Esophagus (tissue), 2 donors: ENCODE measurements at regions not wholly inside any gene's neighbourhood (a gene's known extent, or its start where the extent isn't known, plus 50 kb on each side); places are given as distances from the start of the nearest gene placed in this dataset.
"Not testable (repeated sequence)": the region's sequence is repeated elsewhere in the genome, so short reads cannot be mapped to it uniquely, and the experiment has no call there.

Experiments used
- H3K27ac ChIP-seq, 2 donors: one replicate each; pipeline ENCODE4 v1.5.1; 2013; ENCODE audit warnings: low read depth in 2 of 2, mild to moderate bottlenecking in 2 of 2, inconsistent platforms in 1 of 2, low read length in 1 of 2, moderate library complexity in 1 of 2
- H3K27me3 ChIP-seq, 2 donors: one replicate each; pipeline ENCODE4 v1.6.1; 2013; ENCODE audit warnings: low read length in 2 of 2, control low read depth in 1 of 2, mild to moderate bottlenecking in 1 of 2; ENCODE audit not compliant: insufficient read depth in 2 of 2, control insufficient read depth in 1 of 2
- H3K36me3 ChIP-seq, 2 donors: one replicate each; pipeline ENCODE4 v1.6.1; 2013; ENCODE audit warnings: low read length in 1 of 2; ENCODE audit not compliant: control insufficient read depth in 2 of 2, insufficient read depth in 2 of 2
- H3K4me1 ChIP-seq, 2 donors: one replicate each; pipeline ENCODE4 v1.6.1; 2013; ENCODE audit warnings: low read length in 1 of 2; ENCODE audit not compliant: control insufficient read depth in 2 of 2, insufficient read depth in 2 of 2
- H3K4me3 ChIP-seq, 2 donors: one replicate each; pipeline ENCODE4 v1.5.1; 2013; ENCODE audit warnings: low read length in 2 of 2, mild to moderate bottlenecking in 2 of 2, low read depth in 1 of 2, moderate library complexity in 1 of 2
- H3K9me3 ChIP-seq, 2 donors: one replicate each; pipeline ENCODE4 v1.6.1; 2013; ENCODE audit warnings: mild to moderate bottlenecking in 2 of 2, low read depth in 1 of 2, low read length in 1 of 2, moderate library complexity in 1 of 2; ENCODE audit not compliant: control insufficient read depth in 2 of 2, insufficient read depth in 1 of 2
- WGBS, 2 donors: extraction: QIAGEN DNeasy Blood & Tissue Kit; methylation state at CpG; one replicate each; pipeline ENCODE4 v1.1.7; 2013; 5-methylcytosine and 5-hydroxymethylcytosine counted together
- donor health status: healthy with polysubstance abuse.
- donor health status: Bipolar disorder and iron deficiency.

DNA sequence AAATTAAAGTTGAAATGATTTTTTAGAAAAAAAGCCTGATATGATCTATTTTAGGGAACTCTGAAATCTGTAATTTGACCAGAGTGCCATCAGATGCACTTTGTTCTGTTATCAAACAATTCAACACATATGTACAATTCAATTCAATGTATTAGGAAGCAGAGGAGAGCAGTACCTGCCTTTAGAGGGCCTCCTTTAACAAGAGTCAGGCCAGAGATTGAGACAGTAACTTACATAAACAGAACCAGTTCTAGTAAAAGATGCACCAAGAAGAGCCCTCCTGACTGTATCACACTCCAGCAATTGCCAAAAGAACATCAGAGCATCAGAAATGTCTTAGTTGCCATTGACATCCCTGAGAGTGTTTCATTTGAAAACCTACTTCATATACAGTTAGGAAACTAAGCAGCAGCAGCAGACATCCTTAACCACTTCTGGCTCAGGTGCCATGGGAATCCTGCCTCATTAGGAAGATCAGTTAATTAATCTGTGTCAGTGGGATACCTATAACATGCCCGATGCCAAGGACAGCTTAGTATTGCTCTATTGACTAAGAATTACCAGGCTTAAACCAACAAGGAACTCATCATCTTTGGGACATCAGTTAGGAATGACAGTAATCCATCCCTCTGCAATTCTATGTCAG lies 1222.6 kb upstream of the LRRN3 start:
- Histone ChIP-seq H3K36me3 (no peaks in the 10 kb centered on the region), H3K9me3 (no peaks in the 10 kb centered on the region), H3K27me3 (no peaks in the 10 kb centered on the region), H3K27ac (no peak overlapping the region), H3K4me3 (no peak overlapping the region), H3K4me1 (no peaks in the 10 kb centered on the region)
- WGBS, 2 donors, result 46 to 52% methylated on average over 1 of the region's 1 CpG

- 41 to 47% methylated on average over 4 of the region's 4 CpGs for WGBS, 2 donors
- Histone ChIP-seq H3K4me1 (no peaks in the 10 kb centered on the region), H3K27ac (no peak overlapping the region), H3K9me3 (no peaks in the 10 kb centered on the region), H3K27me3 (no peaks in the 10 kb centered on the region), H3K4me3 (no peak overlapping the region), H3K36me3 (no peaks in the 10 kb centered on the region)
These were observed 1217.6 kb upstream of the LRRN3 start for GRCh38 chr7:109873296-109873695.

DNA sequence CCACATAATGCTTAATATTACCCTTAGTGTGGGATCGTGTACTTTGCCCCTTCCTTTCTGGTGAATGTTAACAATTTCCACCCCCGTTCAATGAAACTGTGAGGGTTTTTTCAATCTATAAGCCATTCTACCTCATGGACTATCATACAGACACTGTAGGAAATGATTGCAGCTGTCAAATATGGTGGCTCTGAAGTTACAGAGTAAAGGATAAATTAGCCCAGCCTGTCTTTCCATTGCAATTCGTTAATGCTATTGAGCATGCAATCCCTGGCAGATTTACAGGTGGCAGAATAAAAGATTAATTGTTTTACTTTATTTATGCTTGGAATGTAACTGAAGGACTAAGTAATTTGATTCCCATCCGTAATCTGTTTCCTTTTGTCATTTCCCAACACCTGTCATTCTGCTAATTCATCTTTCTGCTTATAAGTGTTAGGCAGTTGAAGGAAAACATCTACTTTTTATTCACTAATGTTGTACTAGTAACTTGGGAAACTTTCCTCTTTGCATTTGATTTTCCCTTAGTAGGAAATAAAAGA lies 1211.6 kb upstream of the LRRN3 start:
- WGBS, 2 donors, result 42 to 47% methylated on average over 4 of the region's 4 CpGs
- Histone ChIP-seq H3K4me1 (no peaks in the 10 kb centered on the region), H3K9me3 (no peaks in the 10 kb centered on the region), H3K27ac (no peak overlapping the region), H3K27me3 (no peaks in the 10 kb centered on the region), H3K36me3 (no peaks in the 10 kb centered on the region), H3K4me3 (no peak overlapping the region)

GRCh38 chr7:109890622-109891021 lies 1200.3 kb upstream of the LRRN3 start:
- Histone ChIP-seq H3K27me3 (no peaks in the 10 kb centered on the region), H3K4me3 (no peak overlapping the region), H3K4me1 (no peaks in the 10 kb centered on the region), H3K36me3 (no peaks in the 10 kb centered on the region), H3K27ac (no peak overlapping the region), H3K9me3 (no peaks in the 10 kb centered on the region)
- WGBS, 2 donors, result 46 to 50% methylated on average over 1 of the region's 1 CpG

DNA sequence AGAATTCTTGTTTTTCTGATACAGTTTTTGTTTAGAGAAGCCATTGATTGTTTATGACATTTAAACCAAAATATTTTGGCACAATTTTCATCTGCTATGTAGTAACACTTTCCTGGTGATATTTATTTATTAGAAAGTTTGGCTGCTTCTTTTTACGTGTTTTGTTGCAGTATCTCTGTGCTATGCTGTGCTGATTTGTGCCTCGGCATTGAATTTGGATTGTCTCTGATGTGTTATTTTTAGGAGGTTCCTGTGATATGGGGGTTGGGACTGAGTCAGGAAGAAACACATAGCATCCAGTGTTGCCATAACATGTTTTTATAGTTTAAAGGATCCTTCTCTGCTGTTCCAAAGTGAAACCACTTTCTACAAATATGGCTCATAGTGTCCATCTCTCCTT lies 1197.7 kb upstream of the LRRN3 start:
- Histone ChIP-seq H3K27me3 (no peaks in the 10 kb centered on the region), H3K4me1 (no peaks in the 10 kb centered on the region), H3K9me3 (no peaks in the 10 kb centered on the region), H3K4me3 (no peak overlapping the region), H3K27ac (no peak overlapping the region), H3K36me3 (no peaks in the 10 kb centered on the region)
- 58 to 63% methylated on average over 2 of the region's 2 CpGs for WGBS, 2 donors

GRCh38 chr7:109895536-109895935 lies 1195.4 kb upstream of the LRRN3 start:
- no peaks in the 10 kb centered on the region for H3K9me3 ChIP-seq
- H3K4me1 ChIP-seq, result no peaks in the 10 kb centered on the region
- 71 to 74% methylated on average over 3 of the region's 3 CpGs for WGBS, 2 donors
- no peak overlapping the region for H3K27ac ChIP-seq
- no peak overlapping the region for H3K4me3 ChIP-seq
- no peaks in the 10 kb centered on the region for H3K36me3 ChIP-seq
- H3K27me3 ChIP-seq, result no peaks in the 10 kb centered on the region

DNA sequence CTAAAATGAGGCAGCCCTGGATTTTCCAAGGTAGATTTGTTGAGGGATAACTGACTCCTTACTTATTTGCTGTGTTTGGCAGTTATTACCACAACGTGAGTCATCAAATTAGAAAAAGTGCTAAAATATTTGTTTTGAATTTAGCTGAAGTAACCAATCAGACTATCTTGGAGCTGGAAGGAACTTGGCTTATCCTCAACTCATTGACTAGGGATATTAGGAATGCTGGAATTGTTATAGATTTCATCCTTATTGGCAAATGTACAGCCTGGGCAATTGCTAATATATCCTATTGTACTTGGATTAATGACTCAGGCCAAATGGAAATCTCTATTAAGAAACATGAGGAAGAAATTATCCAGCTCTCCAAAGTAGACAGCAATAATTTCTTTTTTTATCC lies 1189.0 kb upstream of the LRRN3 start:
- H3K27me3 ChIP-seq, result no peaks in the 10 kb centered on the region
- H3K27ac ChIP-seq, result no peak overlapping the region
- no peaks in the 10 kb centered on the region for H3K4me1 ChIP-seq
- WGBS, 2 donors, result 34 to 46% methylated on average over 1 of the region's 1 CpG
- no peaks in the 10 kb centered on the region for H3K9me3 ChIP-seq
- no peaks in the 10 kb centered on the region for H3K36me3 ChIP-seq
- H3K4me3 ChIP-seq, result no peak overlapping the region

- H3K9me3 ChIP-seq, H3K4me3 ChIP-seq, H3K36me3 ChIP-seq, H3K27ac ChIP-seq, H3K27me3 ChIP-seq, H3K4me1 ChIP-seq: not testable (repeated sequence)
- 88 to 92% methylated on average over 19 to 21 of the region's 21 CpGs for WGBS, 2 donors
These were observed 1185.4 kb upstream of the LRRN3 start for GRCh38 chr7:109905368-109906065.

DNA sequence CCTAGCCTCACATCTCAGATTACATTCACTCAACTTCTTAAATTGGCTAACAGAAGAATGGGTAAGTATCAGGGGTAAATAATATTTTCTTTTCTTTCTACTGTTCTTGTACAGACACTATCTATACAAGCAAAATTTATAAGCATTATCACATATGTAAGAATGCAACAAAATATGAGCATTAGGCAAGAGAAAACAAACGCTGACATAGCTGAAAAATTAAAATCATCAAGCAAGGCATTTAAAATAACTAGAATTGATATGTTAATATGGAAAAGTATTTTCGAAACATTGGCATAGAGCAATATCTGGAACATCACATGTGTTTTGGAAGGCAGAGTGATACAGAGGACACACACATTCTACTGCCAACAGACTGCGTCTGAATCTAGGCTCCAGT lies 1175.3 kb upstream of the LRRN3 start:
- 92 to 95% methylated on average over 3 of the region's 3 CpGs for WGBS, 2 donors
- Histone ChIP-seq H3K36me3 (no peaks in the 10 kb centered on the region), H3K27me3 (no peaks in the 10 kb centered on the region)

GRCh38 chr7:109926738-109927137 lies 1164.2 kb upstream of the LRRN3 start:
- no peak overlapping the region for H3K27ac ChIP-seq
- H3K36me3 ChIP-seq, result no peaks in the 10 kb centered on the region
- H3K4me3 ChIP-seq, result no peak overlapping the region
- no peaks in the 10 kb centered on the region for H3K4me1 ChIP-seq
- WGBS, 2 donors, result 54 to 63% methylated on average over 2 of the region's 2 CpGs
- H3K9me3 ChIP-seq, result no peaks in the 10 kb centered on the region
- H3K27me3 ChIP-seq, result no peaks in the 10 kb centered on the region

More for the DNA sequence above, 1175.3 kb upstream of the LRRN3 start:
- no peak overlapping the region for H3K27ac ChIP-seq
- H3K4me1 ChIP-seq, result no peaks in the 10 kb centered on the region
- H3K4me3 ChIP-seq, result no peak overlapping the region
- no peaks in the 10 kb centered on the region for H3K9me3 ChIP-seq
